ENCODE measurements at regions not wholly inside any gene's neighbourhood (a gene's known extent, or its start where the extent isn't known, plus 50 kb on each side); places are given as distances from the start of the nearest gene placed in this dataset.
"Not testable (repeated sequence)": the region's sequence is repeated elsewhere in the genome, so short reads cannot be mapped to it uniquely, and the experiment has no call there.

- no peak for DNase-seq
Observed at GRCh38 chr11:121936781-121937447, 179.1 kb downstream of the BLID start.

GRCh38 chr11:121936370-121936769 is 179.6 kb downstream of the BLID start:
- DNase-seq, result no peak

- no peak for DNase-seq
Observed at GRCh38 chr11:121933694-121934093, 182.3 kb downstream of the BLID start.

- DNase-seq, result no peak
Observed at GRCh38 chr11:121933294-121933693, 182.7 kb downstream of the BLID start.

GRCh38 chr11:121932646-121933185 is 183.3 kb downstream of the BLID start:
- DNase-seq, result no peak

GRCh38 chr11:121931748-121932352 is 184.2 kb downstream of the BLID start:
- no peak for DNase-seq

GRCh38 chr11:121931121-121931520 is 184.9 kb downstream of the BLID start:
- no peak for DNase-seq

- no peak for DNase-seq
Observed at GRCh38 chr11:121930004-121930965, 185.7 kb downstream of the BLID start.

GRCh38 chr11:121929581-121929980 is 186.4 kb downstream of the BLID start:
- no peak for DNase-seq

GRCh38 chr11:121928597-121929580 is 187.1 kb downstream of the BLID start:
- no peak for DNase-seq

GRCh38 chr11:121927789-121928188 is 188.2 kb downstream of the BLID start:
- DNase-seq, result no peak

GRCh38 chr11:121927097-121927785 is 188.8 kb downstream of the BLID start:
- no peak for DNase-seq

- no peak for DNase-seq
Observed at GRCh38 chr11:121924191-121924590, 191.8 kb downstream of the BLID start.

GRCh38 chr11:121917482-121917881 is 198.5 kb downstream of the BLID start:
- no peak for DNase-seq

GRCh38 chr11:121914508-121915059 is 201.4 kb downstream of the BLID start:
- DNase-seq, result no peak

- no peak for DNase-seq
Observed at GRCh38 chr11:121909596-121909995, 206.4 kb downstream of the BLID start.

- no peak for DNase-seq
Observed at GRCh38 chr11:121907379-121907778, 208.6 kb downstream of the BLID start.

- DNase-seq, result no peak
Observed at GRCh38 chr11:121904148-121904547, 211.9 kb downstream of the BLID start.

GRCh38 chr11:121901886-121902285 is 214.1 kb downstream of the BLID start:
- no peak for DNase-seq

GRCh38 chr11:121901417-121901816 is 214.6 kb downstream of the BLID start:
- DNase-seq, result not testable (repeated sequence)

GRCh38 chr11:121899520-121899919 is 216.5 kb downstream of the BLID start:
- DNase-seq, result no peak

Data from T-helper 2 cell (primary cell).